ENCODE measurements at regions not wholly inside any gene's neighbourhood (a gene's known extent, or its start where the extent isn't known, plus 50 kb on each side); places are given as distances from the start of the nearest gene placed in this dataset.
A peak's percentile ranks its signal among the peaks of the same experiment; 100 is the strongest.

GRCh38 chr10:3249307-3249889 is 76.8 kb upstream of the PITRM1 start:
- no peak overlapping the region for H3K4me3 ChIP-seq (ENCODE audit: low read depth, low read length)
- DNase-seq (ENCODE audit: low read depth) = peak; percentile 63
- TF ChIP-seq, protein P1, sequence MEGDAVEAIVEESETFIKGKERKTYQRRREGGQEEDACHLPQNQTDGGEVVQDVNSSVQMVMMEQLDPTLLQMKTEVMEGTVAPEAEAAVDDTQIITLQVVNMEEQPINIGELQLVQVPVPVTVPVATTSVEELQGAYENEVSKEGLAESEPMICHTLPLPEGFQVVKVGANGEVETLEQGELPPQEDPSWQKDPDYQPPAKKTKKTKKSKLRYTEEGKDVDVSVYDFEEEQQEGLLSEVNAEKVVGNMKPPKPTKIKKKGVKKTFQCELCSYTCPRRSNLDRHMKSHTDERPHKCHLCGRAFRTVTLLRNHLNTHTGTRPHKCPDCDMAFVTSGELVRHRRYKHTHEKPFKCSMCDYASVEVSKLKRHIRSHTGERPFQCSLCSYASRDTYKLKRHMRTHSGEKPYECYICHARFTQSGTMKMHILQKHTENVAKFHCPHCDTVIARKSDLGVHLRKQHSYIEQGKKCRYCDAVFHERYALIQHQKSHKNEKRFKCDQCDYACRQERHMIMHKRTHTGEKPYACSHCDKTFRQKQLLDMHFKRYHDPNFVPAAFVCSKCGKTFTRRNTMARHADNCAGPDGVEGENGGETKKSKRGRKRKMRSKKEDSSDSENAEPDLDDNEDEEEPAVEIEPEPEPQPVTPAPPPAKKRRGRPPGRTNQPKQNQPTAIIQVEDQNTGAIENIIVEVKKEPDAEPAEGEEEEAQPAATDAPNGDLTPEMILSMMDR (IDR thresholded peaks at IDR 0.05; ENCODE audit: control insufficient read depth, extremely low read depth, insufficient read depth) = no peak

DNA sequence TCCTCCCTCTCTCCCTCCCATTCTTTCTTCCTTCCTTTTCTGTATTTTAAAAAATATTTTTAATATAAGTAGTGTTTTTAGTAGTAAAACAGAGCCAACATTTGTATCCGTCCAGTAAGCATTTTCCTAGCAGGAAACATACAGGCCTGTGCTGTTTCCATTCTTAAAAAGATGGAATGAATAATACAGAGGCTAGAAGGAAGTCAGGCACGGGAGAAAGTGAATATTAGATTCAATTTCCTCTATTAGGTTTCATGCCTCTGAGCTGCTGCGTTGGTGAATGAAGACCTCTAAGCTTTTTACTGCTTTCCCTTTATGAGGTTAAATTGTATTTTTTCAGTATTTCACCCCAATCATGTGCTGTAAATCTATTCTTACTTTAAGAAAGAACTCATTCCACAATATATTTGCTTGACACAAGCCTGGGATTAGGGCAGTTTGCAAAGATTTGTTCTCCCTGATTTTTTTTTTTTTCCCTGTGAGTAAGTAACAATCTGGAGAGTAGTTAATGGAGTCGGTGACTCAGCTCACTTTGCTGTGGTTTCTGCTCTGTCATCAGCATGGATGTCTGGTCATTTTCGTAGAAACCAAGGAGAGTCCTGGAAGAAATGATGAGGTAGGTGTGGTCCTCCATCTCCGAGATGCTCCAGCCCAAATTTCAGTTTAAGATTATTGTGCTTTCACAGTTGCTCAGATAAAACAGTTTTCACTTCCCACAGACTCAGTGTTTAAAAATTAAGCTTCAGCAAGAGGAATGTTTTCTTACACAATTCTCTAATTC is 76.1 kb upstream of the PITRM1 start:
- H3K4me3 ChIP-seq (ENCODE audit: low read depth, low read length) = no peak overlapping the region
- DNase-seq (ENCODE audit: low read depth) = no peak
- TF ChIP-seq, protein P1 (IDR thresholded peaks at IDR 0.05; ENCODE audit: control insufficient read depth, extremely low read depth, insufficient read depth) = no peak

- TF ChIP-seq, protein P1 (IDR thresholded peaks at IDR 0.05; ENCODE audit: control insufficient read depth, extremely low read depth, insufficient read depth) = no peak
- no peak for DNase-seq (ENCODE audit: low read depth)
- H3K4me3 ChIP-seq (ENCODE audit: low read depth, low read length) = no peak overlapping the region
These were observed 72.8 kb upstream of the PITRM1 start for GRCh38 chr10:3245395-3245794.

- DNase-seq (ENCODE audit: low read depth) = no peak
- TF ChIP-seq, protein P1 (IDR thresholded peaks at IDR 0.05; ENCODE audit: control insufficient read depth, extremely low read depth, insufficient read depth) = no peak
These were observed 69.5 kb upstream of the PITRM1 start for GRCh38 chr10:3241967-3242650.

GRCh38 chr10:3241274-3241921 is 68.8 kb upstream of the PITRM1 start:
- no peak overlapping the region for H3K4me3 ChIP-seq (ENCODE audit: low read depth, low read length)
- TF ChIP-seq, protein P1 (IDR thresholded peaks at IDR 0.05; ENCODE audit: control insufficient read depth, extremely low read depth, insufficient read depth) = no peak
- no peak for DNase-seq (ENCODE audit: low read depth)

More at GRCh38 chr10:3241967-3242650, 69.5 kb upstream of the PITRM1 start:
- no peak overlapping the region for H3K4me3 ChIP-seq (ENCODE audit: low read depth, low read length)

GRCh38 chr10:3239920-3240894 is 67.6 kb upstream of the PITRM1 start:
- TF ChIP-seq, protein P1 (IDR thresholded peaks at IDR 0.05; ENCODE audit: control insufficient read depth, extremely low read depth, insufficient read depth) = no peak
- no peak for DNase-seq (ENCODE audit: low read depth)
- no peak overlapping the region for H3K4me3 ChIP-seq (ENCODE audit: low read depth, low read length)

Measured in LNCaP clone FGC (cell line).